Sigmoid colon (tissue), 6 donors: ENCODE measurements at regions not wholly inside any gene's neighbourhood (a gene's known extent, or its start where the extent isn't known, plus 50 kb on each side); places are given as distances from the start of the nearest gene placed in this dataset.

Source experiments
- DNase-seq: peaks from one replicate; pipeline ENCODE4 v3.0.0-alpha.2; 2019
- H3K27ac ChIP-seq, 4 donors: fragments of 200-600 bp; sonication (generic); one replicate each; pipeline ENCODE4 v1.5.1; 2016 to 2019; ENCODE audit warnings: mild to moderate bottlenecking in 1 of 4
- H3K27me3 ChIP-seq, 3 donors: fragments of 200-600 bp; sonication (generic); one replicate each; pipeline ENCODE4 v1.5.1; 2019; ENCODE audit warnings: mild to moderate bottlenecking in 1 of 3
- H3K36me3 ChIP-seq, 4 donors: fragments of 200-600 bp; sonication (generic); one replicate each; pipeline ENCODE4 v1.5.1; 2016 to 2019
- H3K4me1 ChIP-seq, 4 donors: fragments of 200-600 bp; sonication (generic); one replicate each; pipeline ENCODE4 v1.5.1; 2017 to 2019
- H3K4me3 ChIP-seq, 4 donors: fragments of 200-600 bp; sonication (generic); one replicate each; pipeline ENCODE4 v1.5.1; 2017 to 2019; ENCODE audit warnings: mild to moderate bottlenecking in 2 of 4, moderate library complexity in 1 of 4
- H3K9me3 ChIP-seq, 4 donors: fragments of 200-600 bp in 3 of 4; sonication (generic) in 3 of 4; one replicate each; pipeline versions ENCODE4 v1.5.1 to v1.6.1; 2013 to 2019
- CTCF ChIP-seq, 4 experiments: fragments of 450-650 bp in 3 of 4; fragments of 200-600 bp in 1 of 4; IDR thresholded peaks; one replicate each; pipeline ENCODE4 v1.5.1; 2016 to 2019; ENCODE audit warnings: antibody characterized with exemption in 4 of 4, mild to moderate bottlenecking in 3 of 4, moderate library complexity in 2 of 4
- EP300 ChIP-seq, 4 donors: sonication (generic); formaldehyde crosslinking; IDR thresholded peaks; one replicate each; pipeline ENCODE4 v1.6.1; 2017; ENCODE audit warnings: antibody characterized with exemption in 4 of 4
- POLR2A ChIP-seq, 2 donors: fragments of 450-650 bp; IDR thresholded peaks; one replicate each; pipeline ENCODE4 v1.6.1; 2016; ENCODE audit warnings: antibody characterized with exemption in 2 of 2, mild to moderate bottlenecking in 2 of 2, moderate library complexity in 2 of 2
- POLR2AphosphoS5 ChIP-seq, 4 donors: sonication (generic); formaldehyde crosslinking; IDR thresholded peaks; one replicate each; pipeline ENCODE4 v1.6.1; 2017; ENCODE audit warnings: antibody characterized with exemption in 4 of 4
- WGBS, 2 donors: extraction: QIAGEN DNeasy Blood & Tissue Kit; methylation state at CpG; one replicate each; pipeline ENCODE4 v1.1.7; 2013; 5-methylcytosine and 5-hydroxymethylcytosine counted together
- intact Hi-C: fragments of 100-400 bp; cut with DNase I; formaldehyde crosslinking; loops from one replicate; pipeline ENCODE4 v1.15.1; 2023
- donor health status: healthy with polysubstance abuse.
- donor health status: healthy.

GRCh38 chr11:37830529-37830928 is 1232.5 kb upstream of the RAG2 start:
- H3K4me3 ChIP-seq: no peak overlapping the region
- WGBS, 2 donors: 76 to 92% methylated on average over 4 of the region's 4 CpGs
- no peak overlapping the region for H3K27ac ChIP-seq
- intact Hi-C loops: no loop called here
- H3K9me3 ChIP-seq: no peaks in the 10 kb centered on the region
- DNase-seq: no peak
- H3K27me3 ChIP-seq: no peaks in the 10 kb centered on the region
- H3K36me3 ChIP-seq: no peaks in the 10 kb centered on the region
- TF ChIP-seq POLR2AphosphoS5 (IDR thresholded peaks at IDR 0.05): no peak
- TF ChIP-seq EP300 (IDR thresholded peaks at IDR 0.05): no peak
- TF ChIP-seq CTCF (IDR thresholded peaks at IDR 0.05): no peak
- TF ChIP-seq POLR2A (IDR thresholded peaks at IDR 0.05): no peak
- no peaks in the 10 kb centered on the region for H3K4me1 ChIP-seq

- Histone ChIP-seq H3K4me1 (no peaks in the 10 kb centered on the region), H3K36me3 (no peaks in the 10 kb centered on the region), H3K9me3 (no peaks in the 10 kb centered on the region), H3K4me3 (no peak overlapping the region), H3K27me3 (no peaks in the 10 kb centered on the region), H3K27ac (no peak overlapping the region)
- intact Hi-C loops: no loop called here
- WGBS, 2 donors: 92 to 93% methylated on average over 11 of the region's 11 CpGs
- TF ChIP-seq POLR2AphosphoS5 (IDR thresholded peaks at IDR 0.05) (no peak), EP300 (IDR thresholded peaks at IDR 0.05) (no peak), POLR2A (IDR thresholded peaks at IDR 0.05) (no peak), CTCF (IDR thresholded peaks at IDR 0.05) (no peak)
- DNase-seq: no peak
Measured at GRCh38 chr11:37817727-37818270, 1219.8 kb upstream of the RAG2 start.

- H3K36me3 ChIP-seq: no peaks in the 10 kb centered on the region
- DNase-seq: peak; percentile 57
- H3K4me1 ChIP-seq: no peaks in the 10 kb centered on the region
- no peaks in the 10 kb centered on the region for H3K9me3 ChIP-seq
- WGBS, 2 donors: 83 to 89% methylated on average over 16 of the region's 16 CpGs
- intact Hi-C loops: no loop called here
- no peak for TF ChIP-seq POLR2AphosphoS5 (IDR thresholded peaks at IDR 0.05)
- TF ChIP-seq CTCF (IDR thresholded peaks at IDR 0.05): no peak
- no peak for TF ChIP-seq EP300 (IDR thresholded peaks at IDR 0.05)
- no peak for TF ChIP-seq POLR2A (IDR thresholded peaks at IDR 0.05)
- H3K4me3 ChIP-seq: no peak overlapping the region
- no peaks in the 10 kb centered on the region for H3K27me3 ChIP-seq
- H3K27ac ChIP-seq: no peak overlapping the region
Measured at GRCh38 chr11:37812281-37812880, 1214.3 kb upstream of the RAG2 start.

GRCh38 chr11:37811349-37811748 is 1213.3 kb upstream of the RAG2 start:
- Histone ChIP-seq H3K9me3 (no peaks in the 10 kb centered on the region), H3K27ac (no peak overlapping the region), H3K4me1 (no peaks in the 10 kb centered on the region), H3K36me3 (no peaks in the 10 kb centered on the region), H3K27me3 (no peaks in the 10 kb centered on the region), H3K4me3 (no peak overlapping the region)
- 88 to 90% methylated on average over 7 of the region's 7 CpGs for WGBS, 2 donors
- no peak for TF ChIP-seq EP300 (IDR thresholded peaks at IDR 0.05)
- no peak for TF ChIP-seq CTCF (IDR thresholded peaks at IDR 0.05)
- no peak for TF ChIP-seq POLR2AphosphoS5 (IDR thresholded peaks at IDR 0.05)
- no peak for TF ChIP-seq POLR2A (IDR thresholded peaks at IDR 0.05)
- peak; percentile 44 for DNase-seq
- intact Hi-C loops: no loop called here

GRCh38 chr11:37804666-37805065 is 1206.6 kb upstream of the RAG2 start:
- TF ChIP-seq EP300 (IDR thresholded peaks at IDR 0.05): no peak
- no peak for TF ChIP-seq POLR2A (IDR thresholded peaks at IDR 0.05)
- TF ChIP-seq POLR2AphosphoS5 (IDR thresholded peaks at IDR 0.05): no peak
- TF ChIP-seq CTCF (IDR thresholded peaks at IDR 0.05): no peak
- Histone ChIP-seq H3K4me1 (no peaks in the 10 kb centered on the region), H3K27me3 (no peaks in the 10 kb centered on the region), H3K27ac (no peak overlapping the region), H3K36me3 (no peaks in the 10 kb centered on the region), H3K9me3 (peaks cover 0 to 6% (median 0%) of the 10 kb centered on the region in 4 donors), H3K4me3 (no peak overlapping the region)
- intact Hi-C loops: no loop called here
- no peak for DNase-seq
- 90 to 94% methylated on average over 2 of the region's 2 CpGs for WGBS, 2 donors
